BJ (cell line): ENCODE measurements at regions not wholly inside any gene's neighbourhood (a gene's known extent, or its start where the extent isn't known, plus 50 kb on each side); places are given as distances from the start of the nearest gene placed in this dataset.

Source experiments
- CTCF ChIA-PET: fragments of 350-600 bp; formaldehyde crosslinking; extraction: SDS; loops from one replicate; lab custom pipeline; 2021; ENCODE audit warnings: antibody characterized with exemption, inconsistent platforms; lab: Yijun Ruan, JAX
- POLR2A ChIA-PET: fragments of 300-600 bp; sonication (Branson Sonifier 250); formaldehyde crosslinking; extraction: SDS; loops from one replicate; lab custom pipeline; 2021; ENCODE audit warnings: antibody characterized with exemption; lab: Charles Lee
- DNase-seq: peaks from one replicate; pipeline ENCODE4 v3.0.0-alpha.2; 2011; ENCODE audit warnings: low read depth
- H3K27me3 ChIP-seq: 2 replicates; pipeline ENCODE4 v1.6.0; 2011; ENCODE audit warnings: low read length; ENCODE audit not compliant: control insufficient read depth, insufficient read depth
- H3K36me3 ChIP-seq: 2 replicates; pipeline ENCODE4 v1.5.1; 2011; ENCODE audit warnings: low read length; ENCODE audit not compliant: control insufficient read depth, insufficient read depth
- H3K4me3 ChIP-seq: 2 replicates; pipeline ENCODE4 v1.5.1; 2011; ENCODE audit warnings: low read depth, mild to moderate bottlenecking, control low read depth, low read length
- CTCF ChIP-seq: IDR thresholded peaks from 2 replicates; pipeline ENCODE4 v1.5.1; 2011; ENCODE audit warnings: low read depth, mild to moderate bottlenecking, control low read depth, inconsistent platforms, low read length, moderate library complexity; ENCODE audit not compliant: insufficient read depth

- no peak for DNase-seq
- Histone ChIP-seq H3K36me3 (no peaks in the 10 kb centered on the region), H3K4me3 (no peak overlapping the region), H3K27me3 (no peaks in the 10 kb centered on the region)
- POLR2A ChIA-PET = no interaction called here
- TF ChIP-seq CTCF = no peak
- CTCF ChIA-PET = no interaction called here
These were observed 232.3 kb downstream of the SNRPN start for GRCh38 chr15:25186906-25187645.

GRCh38 chr15:25188051-25188450 lies 233.3 kb downstream of the SNRPN start:
- DNase-seq = no peak
- TF ChIP-seq CTCF = no peak
- Histone ChIP-seq H3K27me3 (no peaks in the 10 kb centered on the region), H3K4me3 (no peak overlapping the region), H3K36me3 (no peaks in the 10 kb centered on the region)
- CTCF ChIA-PET = no interaction called here
- POLR2A ChIA-PET = no interaction called here

- no peak overlapping the region for H3K4me3 ChIP-seq
- no peaks in the 10 kb centered on the region for H3K36me3 ChIP-seq
- no peak for DNase-seq
- POLR2A ChIA-PET = no interaction called here
- CTCF ChIA-PET = no interaction called here
- no peak for TF ChIP-seq CTCF
- no peaks in the 10 kb centered on the region for H3K27me3 ChIP-seq
These were observed 233.8 kb downstream of the SNRPN start for GRCh38 chr15:25188551-25189101.

GRCh38 chr15:25189551-25189950 lies 234.8 kb downstream of the SNRPN start:
- ChIA-PET CTCF (no interaction called here), POLR2A (no interaction called here)
- no peak for TF ChIP-seq CTCF

GRCh38 chr15:25192651-25193050 lies 237.9 kb downstream of the SNRPN start:
- DNase-seq = no peak
- POLR2A ChIA-PET = no interaction called here
- no peak overlapping the region for H3K4me3 ChIP-seq
- no peaks in the 10 kb centered on the region for H3K36me3 ChIP-seq
- no peak for TF ChIP-seq CTCF
- CTCF ChIA-PET = no interaction called here
- H3K27me3 ChIP-seq = no peaks in the 10 kb centered on the region

More at GRCh38 chr15:25189551-25189950, 234.8 kb downstream of the SNRPN start:
- Histone ChIP-seq H3K36me3 (no peaks in the 10 kb centered on the region), H3K27me3 (no peaks in the 10 kb centered on the region), H3K4me3 (no peak overlapping the region)
- no peak for DNase-seq
